Hepatocyte (in vitro differentiated cells): ENCODE measurements at regions not wholly inside any gene's neighbourhood (a gene's known extent, or its start where the extent isn't known, plus 50 kb on each side); places are given as distances from the start of the nearest gene placed in this dataset.

Source experiments
- CTCF ChIP-seq: fragments of 200-600 bp; sonication (generic); IDR thresholded peaks from 2 replicates; pipeline ENCODE4 v1.5.1; 2016; ENCODE audit warnings: antibody characterized with exemption, mild to moderate bottlenecking; ENCODE audit not compliant: poor library complexity
- EZH2 ChIP-seq: fragments of 200-600 bp; sonication (generic); IDR thresholded peaks from 2 replicates; pipeline ENCODE4 v1.6.1; 2016; ENCODE audit warnings: antibody characterized with exemption, mild to moderate bottlenecking, borderline replicate concordance

- TF ChIP-seq CTCF (no peak), EZH2 (no peak)
These were observed 101.0 kb upstream of the EGFR start for GRCh38 chr7:54917613-54918391.
